AG08395 (cell line): ENCODE measurements at regions not wholly inside any gene's neighbourhood (a gene's known extent, or its start where the extent isn't known, plus 50 kb on each side); places are given as distances from the start of the nearest gene placed in this dataset.

Source experiments
- DNase-seq: peaks from one replicate; pipeline ENCODE4 v3.0.0; 2012; ENCODE audit warnings: mixed read lengths, low spot score

DNA sequence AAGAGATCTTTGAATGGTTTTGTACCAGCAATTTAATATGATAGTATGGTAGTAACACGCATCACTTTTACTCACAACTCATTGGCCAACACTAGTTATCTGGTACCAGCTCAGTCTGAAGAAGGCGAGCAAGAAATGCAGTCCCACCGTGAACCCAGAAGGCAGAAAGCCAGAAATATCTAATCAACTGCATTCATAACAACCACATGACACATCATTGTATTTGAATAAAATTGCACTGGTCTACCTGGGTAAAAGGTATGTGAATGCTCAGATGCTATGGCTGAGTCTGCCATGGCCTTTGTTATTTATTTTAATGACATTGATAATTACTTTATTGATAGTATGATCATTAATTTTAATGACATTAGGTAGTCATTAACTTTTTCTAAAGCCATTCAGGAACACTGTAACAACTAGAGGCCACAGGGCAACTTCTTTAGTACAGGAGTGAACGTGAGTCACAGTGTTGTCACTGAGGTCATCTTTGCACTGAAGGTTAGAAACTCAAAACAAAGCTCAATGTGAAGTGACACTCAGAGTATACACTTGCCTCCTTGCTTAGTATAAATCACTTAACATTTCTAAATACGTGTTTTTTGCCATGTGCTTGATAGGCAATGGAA, 475.6 kb upstream of the TNP1 start:
- no peak for DNase-seq

DNA sequence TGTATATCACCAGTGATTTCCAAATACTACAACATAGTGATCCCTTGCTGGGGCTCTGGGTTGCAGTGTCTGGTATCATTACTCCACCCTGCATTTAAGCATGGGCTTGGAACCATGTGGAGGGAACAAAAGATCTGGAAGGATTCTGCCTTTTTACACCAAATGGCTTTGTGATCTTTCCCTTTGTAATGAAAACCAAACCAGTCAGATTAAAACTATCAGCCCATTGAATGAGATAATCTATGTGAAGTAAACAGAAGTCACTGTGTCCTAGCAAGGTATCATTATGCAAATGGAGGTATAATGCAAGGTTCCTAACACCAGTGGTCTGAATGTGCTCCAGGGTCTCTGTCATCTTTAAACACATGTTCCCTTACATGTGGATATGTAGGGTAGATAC, 474.7 kb upstream of the TNP1 start:
- DNase-seq = no peak

DNA sequence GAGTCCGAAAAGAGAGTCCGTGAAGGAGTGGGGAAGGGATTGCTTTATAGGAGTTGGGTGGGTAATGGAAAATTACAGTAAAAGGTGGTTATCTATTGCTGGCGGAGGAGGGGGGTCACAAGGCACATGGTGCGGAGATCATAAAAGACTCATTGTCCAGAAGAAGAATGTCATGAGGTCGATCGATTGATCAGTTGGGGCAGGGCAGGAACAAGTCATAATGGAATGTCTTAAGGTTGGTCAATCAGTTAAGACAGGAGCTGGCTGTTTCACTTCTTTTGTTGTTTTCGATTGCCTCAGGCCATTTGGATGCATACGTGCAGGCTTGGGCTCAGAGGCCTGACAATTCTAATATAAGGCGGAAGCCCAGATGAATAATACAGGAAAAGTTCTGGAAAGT, 473.0 kb upstream of the TNP1 start:
- DNase-seq = no peak

DNA sequence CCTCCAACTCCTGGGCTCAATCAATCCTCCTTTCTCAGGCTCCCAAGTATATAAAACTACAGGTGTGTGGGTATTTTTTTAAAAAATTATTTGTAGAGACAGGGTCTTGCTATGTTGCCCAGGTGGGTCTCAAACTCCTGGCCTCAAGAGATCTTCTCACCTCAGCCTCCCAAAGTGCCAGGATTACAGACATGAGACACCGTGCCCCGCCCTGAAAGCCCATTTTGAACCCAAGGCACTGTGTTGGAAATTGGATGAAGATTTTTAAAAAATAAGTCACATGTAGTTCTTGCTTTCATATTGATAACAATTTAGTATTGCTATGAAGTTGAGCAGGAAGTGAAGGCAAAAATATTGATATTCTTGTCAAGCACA, 472.5 kb upstream of the TNP1 start:
- no peak for DNase-seq

DNA sequence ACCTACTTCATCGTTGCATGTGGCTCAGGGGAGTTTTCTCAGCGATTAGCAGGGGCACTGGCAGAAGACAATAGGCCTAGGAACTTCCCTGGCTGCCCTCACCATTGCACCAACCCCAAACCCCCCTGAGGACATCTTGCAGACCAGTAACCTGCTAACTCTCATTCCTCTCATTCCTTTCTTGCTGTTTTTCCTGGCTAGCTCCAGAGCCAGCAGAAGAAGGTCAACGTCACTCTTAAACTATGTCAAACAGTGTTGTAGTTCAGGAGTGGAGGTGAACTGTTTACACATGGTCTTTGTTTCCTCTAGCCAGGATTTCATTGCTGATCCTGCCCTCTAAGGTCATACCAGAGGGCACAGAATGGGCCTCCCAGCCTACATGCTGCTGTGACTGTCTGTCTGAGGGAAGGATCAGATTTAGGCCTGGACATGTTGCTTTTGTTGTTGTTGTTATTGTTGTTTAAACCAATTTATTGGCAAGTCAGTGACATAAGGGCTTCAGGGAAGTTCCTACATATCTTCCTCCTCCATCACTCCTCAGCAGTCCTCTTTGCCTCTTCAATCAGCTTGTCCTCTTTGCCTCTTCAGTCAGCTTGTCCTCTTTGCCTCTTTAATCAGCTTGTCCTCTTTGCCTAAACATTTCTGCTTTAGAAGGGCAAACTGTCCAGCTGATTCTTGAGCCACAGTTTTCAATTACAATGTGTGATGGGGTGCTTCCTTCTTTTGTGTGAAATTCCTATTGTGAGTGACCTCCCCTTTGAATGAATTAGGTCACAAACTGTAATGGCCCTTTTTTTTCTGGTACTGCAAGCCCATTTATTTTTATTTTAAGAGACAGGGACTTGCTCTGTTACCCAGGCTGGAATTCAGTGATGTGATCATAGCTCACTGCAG, 471.9 kb upstream of the TNP1 start:
- DNase-seq = peak; percentile 58

DNA sequence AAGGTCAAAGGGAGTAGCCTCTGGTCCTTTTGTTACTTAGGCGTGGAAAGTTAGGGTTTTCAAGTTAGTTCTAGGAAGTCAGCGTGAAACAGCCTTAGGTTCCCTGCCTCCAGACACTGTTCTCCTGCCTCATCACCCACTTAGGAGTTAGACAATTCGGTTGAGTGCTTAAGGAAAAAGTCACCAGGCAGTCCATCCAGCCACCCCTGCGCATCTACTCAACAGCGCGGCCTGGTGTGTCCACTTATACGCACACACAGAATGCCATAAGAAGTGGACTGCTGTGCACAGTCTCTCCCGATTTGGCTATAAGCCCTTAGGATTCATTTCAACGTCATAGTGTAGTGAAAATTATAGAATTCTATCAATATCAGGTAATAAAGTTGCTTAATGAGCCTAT, 470.8 kb upstream of the TNP1 start:
- DNase-seq = no peak

DNA sequence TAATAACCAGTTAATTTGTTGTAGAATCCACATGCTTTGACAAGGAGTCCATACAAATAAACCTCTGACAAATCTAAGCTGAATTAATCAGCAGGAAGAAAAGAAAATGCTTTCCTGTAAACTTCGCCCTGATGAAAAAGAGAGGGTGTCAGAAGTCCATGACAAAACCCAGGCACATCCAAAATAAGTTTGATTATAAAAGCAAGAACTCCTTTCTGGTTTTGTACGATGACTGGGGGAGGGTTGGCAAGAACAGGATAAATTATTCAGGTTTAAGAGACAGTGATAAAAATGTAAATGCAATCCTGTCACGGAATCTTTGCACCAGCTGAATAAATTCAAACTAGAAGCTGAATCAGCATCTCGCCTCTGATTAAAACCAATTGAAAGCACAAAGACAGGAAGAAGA, 469.2 kb upstream of the TNP1 start:
- DNase-seq = no peak

DNA sequence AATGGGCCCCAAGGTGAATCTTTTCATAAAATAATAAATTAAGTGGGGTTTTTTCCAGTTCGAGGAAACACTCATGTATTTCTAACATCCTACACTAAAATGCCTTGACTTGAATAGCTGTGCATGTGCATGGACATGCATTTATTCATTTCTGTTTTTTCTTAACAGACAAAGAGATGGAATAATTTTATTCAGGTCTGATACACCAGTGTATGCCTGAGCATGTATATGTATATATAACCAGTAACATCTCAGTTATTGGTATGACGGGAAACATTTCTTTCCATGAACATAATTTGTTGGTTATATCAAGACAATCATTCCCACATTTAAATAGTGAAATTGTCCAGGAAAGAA, 468.7 kb upstream of the TNP1 start:
- DNase-seq = no peak

DNA sequence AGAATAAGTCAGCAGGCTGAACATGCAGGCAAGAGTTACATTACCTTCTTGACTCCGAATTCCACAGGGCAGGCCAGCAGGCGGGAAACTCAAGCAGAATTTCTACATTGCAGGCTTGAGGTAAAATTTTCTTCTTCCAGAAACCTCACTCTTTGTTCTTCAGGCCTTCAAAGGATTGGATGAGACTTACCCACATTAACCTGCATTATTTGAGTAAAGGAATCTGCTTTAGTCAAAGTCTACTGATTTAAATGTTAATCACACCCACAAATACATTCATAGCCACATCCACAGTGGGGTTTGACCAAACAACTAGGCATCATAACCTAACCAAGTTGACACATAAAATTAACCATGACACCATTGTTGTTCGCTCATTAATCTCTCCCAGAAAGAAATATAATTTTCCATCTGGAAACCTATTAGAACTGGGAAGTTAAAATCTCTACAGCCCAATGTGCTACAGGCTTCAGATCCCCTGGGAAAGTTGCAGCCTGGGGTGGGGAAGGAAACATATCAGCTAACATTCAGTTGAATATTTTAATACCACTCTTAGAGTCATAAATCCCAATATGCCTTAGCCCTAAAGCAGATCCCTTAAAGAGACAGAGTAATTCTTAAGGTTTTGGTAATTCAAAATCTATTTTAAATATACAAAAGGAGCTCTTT, 468.2 kb upstream of the TNP1 start:
- no peak for DNase-seq

DNA sequence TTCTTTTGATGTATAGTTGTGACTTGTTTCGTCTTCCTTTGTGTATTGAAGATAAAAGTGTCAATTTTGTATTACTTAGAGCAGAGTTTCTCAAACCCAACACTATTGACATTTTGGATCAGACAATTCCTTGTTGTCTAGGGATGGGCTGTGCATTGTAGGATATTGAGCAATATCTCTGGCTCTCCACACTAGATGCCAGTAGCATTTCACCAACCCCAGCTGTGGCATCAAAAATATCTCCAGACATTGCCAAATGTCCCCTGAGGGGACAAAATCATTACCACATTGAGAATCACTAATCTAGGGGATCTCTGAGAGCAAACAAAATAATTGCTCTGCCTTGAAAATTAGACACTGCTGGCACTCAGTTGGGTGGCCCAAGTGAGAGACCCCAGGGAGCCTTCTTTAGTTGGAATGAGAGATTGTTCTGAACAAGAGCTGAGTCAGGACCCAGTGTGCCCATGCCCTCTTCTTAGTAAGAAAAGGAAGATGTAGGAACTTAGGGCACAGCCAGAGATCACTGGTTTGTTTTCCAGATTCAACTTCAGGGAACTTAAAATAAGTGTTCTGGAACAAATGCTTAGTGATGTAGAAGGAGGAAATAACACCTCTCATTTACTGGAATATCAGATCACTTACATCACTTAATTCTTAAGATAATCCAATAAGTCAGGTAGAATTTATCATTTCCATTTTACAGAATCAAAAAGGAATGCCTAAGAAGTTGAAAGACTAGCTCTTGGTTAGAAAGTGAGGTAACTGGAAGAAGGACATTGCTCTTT, 466.6 kb upstream of the TNP1 start:
- no peak for DNase-seq

DNA sequence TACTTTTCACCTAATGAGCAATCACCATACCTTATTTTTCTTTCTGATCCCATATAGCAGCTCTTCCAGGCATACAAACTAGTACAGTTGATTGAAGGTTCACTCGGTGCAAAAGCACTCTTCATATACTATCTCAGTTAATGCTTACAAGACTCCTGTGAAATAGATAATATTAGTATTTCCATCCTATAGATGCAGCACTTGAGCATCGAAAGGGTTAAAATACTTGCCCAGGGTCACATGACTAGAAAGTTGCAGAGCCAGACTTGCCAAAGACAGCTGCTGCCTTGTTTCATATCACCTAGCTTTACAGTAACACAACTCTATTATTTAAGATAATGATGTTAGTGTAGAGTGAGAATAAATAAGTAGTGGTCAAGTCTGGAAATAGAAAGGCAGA, 466.0 kb upstream of the TNP1 start:
- DNase-seq = no peak

DNA sequence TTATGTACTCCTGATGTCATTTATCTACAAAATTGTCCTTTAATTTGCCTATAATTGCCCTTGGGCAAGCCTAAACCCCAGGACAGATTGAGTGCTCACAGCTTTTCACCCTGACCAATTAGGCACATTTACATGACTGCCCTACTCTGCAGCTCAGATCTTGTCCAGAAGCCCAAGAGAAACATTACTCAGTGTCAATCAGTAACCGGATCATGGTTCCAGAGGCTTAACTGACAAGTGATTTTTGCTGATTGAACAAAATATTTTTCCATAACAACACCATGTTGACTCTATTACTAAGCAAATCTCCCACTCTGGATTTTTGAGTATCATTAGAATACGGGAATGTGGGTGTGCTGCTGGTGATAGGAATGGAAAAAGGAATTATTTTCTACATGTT, 465.4 kb upstream of the TNP1 start:
- DNase-seq = no peak

DNA sequence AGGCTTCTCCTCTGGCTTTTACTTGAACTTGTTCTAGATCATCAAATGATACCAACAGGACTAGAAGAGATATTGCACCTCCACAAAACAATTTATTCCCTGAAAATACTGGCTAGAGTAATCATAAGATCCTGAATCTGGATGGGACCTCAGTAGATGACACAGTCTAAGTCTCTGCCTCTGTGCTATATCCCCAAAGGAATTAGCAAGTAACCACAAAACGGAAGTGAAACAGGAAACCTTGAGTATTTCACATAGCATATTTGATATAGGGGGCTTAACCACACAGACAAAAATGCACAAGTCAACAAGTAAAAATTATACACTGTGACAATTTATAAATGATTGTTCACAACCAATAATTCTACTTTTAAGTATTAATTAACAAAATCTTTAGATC, 456.9 kb upstream of the TNP1 start:
- DNase-seq = peak; percentile 55

DNA sequence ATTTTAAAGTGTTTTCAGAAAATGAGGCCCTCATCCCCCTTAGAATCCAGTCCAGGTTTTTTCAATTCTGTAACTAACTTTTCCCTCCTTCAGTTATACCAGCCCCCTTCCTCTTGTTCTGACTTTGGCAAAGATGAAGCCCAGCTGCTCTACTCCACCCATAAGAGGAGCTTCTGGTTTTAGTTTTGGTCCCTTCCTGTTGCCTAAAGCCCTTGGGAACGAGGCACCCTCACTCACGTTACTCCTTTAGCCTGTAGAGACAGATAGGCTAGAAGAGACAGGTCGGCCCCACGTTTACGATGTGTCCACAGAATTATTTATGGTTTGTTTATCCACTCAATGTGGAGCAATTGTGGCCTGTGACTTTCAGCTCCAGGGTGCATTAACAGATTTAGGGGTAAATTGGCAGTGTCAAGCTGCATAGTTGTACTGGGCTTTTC, 454.2 kb upstream of the TNP1 start:
- DNase-seq = no peak

DNA sequence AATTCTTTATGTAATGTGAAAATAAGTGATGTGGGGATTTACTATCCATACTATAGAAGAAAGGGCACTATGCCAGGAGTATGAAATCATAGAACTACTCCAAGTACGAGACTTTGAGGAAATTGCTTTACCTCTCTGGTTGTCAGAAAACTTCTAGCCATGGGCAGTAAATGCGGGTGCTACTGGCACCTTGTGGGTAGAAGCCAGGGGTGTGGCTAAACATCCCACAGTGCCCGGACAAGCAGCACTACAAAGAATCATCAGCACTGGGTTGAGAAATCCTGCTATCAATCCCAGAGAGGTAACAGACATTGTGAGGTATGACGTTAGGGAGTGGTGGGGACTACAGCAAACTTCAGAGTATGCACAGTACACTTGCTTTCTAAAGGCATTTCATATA, 453.5 kb upstream of the TNP1 start:
- no peak for DNase-seq

DNA sequence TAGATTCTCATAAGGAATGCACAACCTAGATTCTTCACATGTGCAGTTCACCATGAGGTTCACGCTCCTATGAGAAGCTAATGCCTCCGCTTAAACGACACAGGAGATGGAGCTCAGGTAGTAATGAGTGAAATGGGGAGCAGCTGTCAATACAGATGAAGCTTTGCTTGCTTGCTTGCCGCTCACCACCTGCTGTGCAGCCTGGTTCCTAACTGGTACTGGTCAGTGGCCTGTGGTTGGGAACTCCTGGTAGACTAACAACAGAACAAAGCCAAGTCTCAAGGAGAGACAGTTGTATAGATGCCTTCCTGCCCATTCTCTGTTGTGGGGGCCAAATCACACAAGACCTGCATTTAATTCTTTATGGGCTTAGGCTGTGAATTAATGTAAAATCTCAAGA, 449.2 kb upstream of the TNP1 start:
- no peak for DNase-seq

DNA sequence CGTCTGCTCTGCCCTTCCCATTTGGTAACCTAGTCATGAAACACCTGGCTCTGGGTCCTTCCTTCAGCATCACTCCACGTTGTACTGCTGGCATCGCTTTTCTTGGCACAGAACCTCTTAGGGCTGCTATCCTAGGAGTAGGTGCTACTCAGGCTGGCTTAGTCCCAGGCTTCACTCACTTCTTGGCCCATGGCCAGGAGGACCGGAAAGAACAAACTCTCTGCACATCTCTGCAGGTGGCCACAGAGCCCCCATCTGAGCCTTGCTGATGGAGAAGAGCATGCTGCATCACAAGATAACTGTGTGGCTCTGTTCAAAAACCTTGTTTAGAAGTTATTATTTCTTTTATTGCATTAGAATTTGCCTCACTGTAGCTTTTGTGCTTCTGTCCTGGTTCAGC, 447.2 kb upstream of the TNP1 start:
- DNase-seq = no peak

DNA sequence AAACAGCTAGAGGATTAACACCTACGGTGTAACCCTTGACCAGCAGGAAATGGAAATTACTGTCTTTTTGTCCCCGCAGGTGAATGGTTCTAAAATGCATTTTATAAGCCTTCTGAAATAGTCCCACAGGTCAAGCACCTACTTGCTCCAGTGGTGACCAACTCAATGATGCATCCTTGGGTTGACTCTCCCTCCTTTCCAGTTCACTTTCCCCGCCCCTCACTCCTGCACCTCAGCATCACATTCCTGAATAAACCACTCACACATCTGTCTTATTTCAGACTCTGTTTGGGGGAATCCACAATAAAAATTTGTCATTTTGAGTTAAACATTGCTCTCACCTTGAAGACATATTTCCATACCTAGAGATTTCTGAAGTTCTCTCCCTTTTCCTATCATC, 446.0 kb upstream of the TNP1 start:
- DNase-seq = no peak

DNA sequence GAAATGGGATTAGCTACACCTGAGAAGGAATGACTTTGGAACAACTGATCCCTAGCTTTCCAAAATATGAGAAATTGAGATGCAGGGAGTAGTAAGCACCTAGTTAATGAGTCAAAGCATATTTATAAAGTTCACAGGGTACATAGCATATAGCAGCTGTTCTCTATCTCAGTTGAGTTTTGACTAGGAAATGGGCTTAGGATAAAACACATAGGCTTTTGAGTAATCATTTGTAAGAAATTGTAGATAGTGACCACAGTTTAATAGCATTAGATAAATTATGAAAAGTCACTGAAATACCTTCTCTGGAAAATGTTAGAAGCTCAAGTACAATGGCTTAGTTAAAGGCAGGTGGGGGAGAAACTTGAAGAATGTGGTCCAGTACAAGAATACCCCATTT, 444.7 kb upstream of the TNP1 start:
- DNase-seq = no peak

DNA sequence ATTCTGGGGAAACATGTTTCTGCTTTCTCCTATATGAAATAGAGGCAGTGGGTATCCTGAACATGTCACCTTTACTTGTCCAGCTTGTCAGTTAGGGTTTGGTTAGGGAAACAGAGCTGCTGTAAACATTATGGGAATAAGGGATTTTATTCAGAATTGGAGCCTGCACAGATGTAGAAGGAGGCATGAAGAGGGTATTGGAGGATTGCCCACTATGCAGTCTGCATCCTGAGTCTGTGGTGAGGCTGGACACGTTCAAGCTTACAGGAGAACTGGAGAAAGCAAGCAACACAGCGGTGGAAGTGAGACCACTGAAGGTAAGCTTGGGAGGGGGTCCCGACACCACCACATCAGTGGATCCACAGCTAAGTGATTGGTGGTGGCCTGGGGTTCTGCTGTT, 443.0 kb upstream of the TNP1 start:
- DNase-seq = no peak

DNA sequence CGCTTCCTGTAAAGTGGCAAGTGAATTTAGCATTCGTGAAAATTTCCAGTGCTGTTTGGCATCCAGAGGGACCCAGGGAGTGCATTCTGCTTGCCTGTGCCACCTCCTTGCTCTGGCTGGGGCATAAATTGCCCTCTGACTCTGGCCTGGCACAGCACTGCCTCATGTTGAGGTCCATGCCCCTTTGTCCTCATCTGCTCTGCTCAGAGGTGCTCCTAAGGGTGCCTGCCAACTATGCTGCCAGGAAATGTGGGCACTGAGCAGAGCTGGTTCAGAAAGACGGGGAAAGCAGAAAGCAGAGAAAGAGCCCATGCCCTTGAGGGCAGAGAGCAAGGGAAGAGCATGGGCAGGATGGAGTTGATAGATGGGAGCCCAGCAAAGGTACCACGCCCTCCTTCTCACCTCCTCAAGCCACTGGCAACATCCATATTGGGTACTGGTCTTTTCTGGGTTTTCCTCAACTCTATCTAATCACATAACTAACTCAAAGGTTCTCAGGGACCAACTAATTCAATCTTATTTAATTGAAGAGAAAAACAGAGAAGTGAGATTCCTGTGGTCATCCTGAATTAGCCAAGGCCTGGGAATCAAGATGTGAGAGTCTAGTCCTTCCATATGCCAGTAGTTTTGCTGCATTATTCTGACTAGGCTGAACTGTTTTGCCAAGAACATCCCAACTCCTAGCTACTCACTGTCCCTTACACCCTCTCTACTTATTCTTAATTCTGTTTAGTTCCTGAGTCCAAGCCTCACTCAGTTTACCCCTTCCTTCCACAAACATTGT, 441.5 kb upstream of the TNP1 start:
- DNase-seq = no peak

DNA sequence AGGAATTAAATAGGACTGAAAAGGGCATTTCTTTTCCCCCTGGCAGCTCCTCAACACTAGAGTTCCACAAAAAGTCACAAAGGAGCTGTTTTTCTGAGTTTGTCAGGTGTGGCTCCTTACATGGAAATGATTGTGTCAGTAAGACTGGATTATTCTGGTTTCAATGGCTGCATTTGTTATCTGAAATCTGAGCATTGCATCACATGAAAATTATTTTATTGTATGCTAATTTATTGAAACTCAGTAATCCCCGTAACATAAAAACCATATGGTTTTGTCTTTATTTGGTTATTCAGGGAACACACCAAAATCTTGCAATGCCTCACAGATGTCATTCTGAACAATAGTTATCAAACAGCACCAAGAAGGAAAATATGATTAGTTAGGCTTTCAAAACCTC, 439.7 kb upstream of the TNP1 start:
- no peak for DNase-seq
